Ovary (tissue), 3 donors: ENCODE measurements at regions not wholly inside any gene's neighbourhood (a gene's known extent, or its start where the extent isn't known, plus 50 kb on each side); places are given as distances from the start of the nearest gene placed in this dataset.

ENCODE experiments used
- CTCF ChIP-seq, 3 donors: fragments of 450-650 bp in 2 of 3; fragments of 200-600 bp in 1 of 3; IDR thresholded peaks; one replicate each; pipeline versions ENCODE4 v1.5.1 to v1.8.0; 2016 to 2022; ENCODE audit warnings: antibody characterized with exemption in 3 of 3, mild to moderate bottlenecking in 1 of 3
- EP300 ChIP-seq: sonication (generic); formaldehyde crosslinking; IDR thresholded peaks from one replicate; pipeline ENCODE4 v1.6.1; 2017; ENCODE audit warnings: antibody characterized with exemption
- POLR2A ChIP-seq: fragments of 450-650 bp; IDR thresholded peaks from one replicate; pipeline ENCODE4 v1.6.1; 2017; ENCODE audit warnings: antibody characterized with exemption, mild to moderate bottlenecking, moderate library complexity
- donor health status: DM: no; HTN: no; CAD: no.

- TF ChIP-seq POLR2A, result no peak
- TF ChIP-seq CTCF (IDR thresholded peaks at IDR 0.05), result no peak
- no peak for TF ChIP-seq EP300
Observed at GRCh38 chr2:172182624-172183023, 79.9 kb upstream of the DLX2 start.
